GM12878 (cell line): ENCODE measurements at regions not wholly inside any gene's neighbourhood (a gene's known extent, or its start where the extent isn't known, plus 50 kb on each side); places are given as distances from the start of the nearest gene placed in this dataset.

Experiments used
- ATAC-seq: fragments of 200-7000 bp; cut with Tn5 transposase; 3 replicates; pipeline ENCODE4 v1.9.1; 2020; ENCODE audit warnings: mild to moderate bottlenecking, moderate library complexity
- BruUV-seq: library from RNA; stranded (reverse); fragments of 400-500 nt; replicated peaks from 2 replicates; lab custom pipeline; 2021; lab: Mats Ljungman, UMichigan
- CTCF ChIA-PET: fragments of 300-600 bp; sonication (Branson Sonifier 250); formaldehyde crosslinking; extraction: SDS; loops from one replicate; lab custom pipeline; 2021; ENCODE audit warnings: inconsistent platforms; lab: Yijun Ruan, JAX
- POLR2A ChIA-PET: fragments of 350-600 bp; formaldehyde crosslinking; extraction: SDS; loops from one replicate; lab custom pipeline; 2021; ENCODE audit warnings: inconsistent platforms; lab: Charles Lee
- RAD21 ChIA-PET: fragments of 300-600 bp; sonication (Branson Sonifier 250); formaldehyde crosslinking; loops from one replicate; lab custom pipeline; 2023; ENCODE audit warnings: antibody characterized with exemption; ENCODE audit not compliant: unreplicated experiment; lab: Charles Lee
- SMC1A ChIA-PET: fragments of 300-600 bp; sonication (Branson Sonifier 250); formaldehyde crosslinking; loops from one replicate; lab custom pipeline; 2023; ENCODE audit not compliant: unreplicated experiment, uncharacterized antibody; lab: Charles Lee
- DNase-seq: peaks from one replicate; pipeline ENCODE4 v3.0.0-alpha.2; 2011; ENCODE audit warnings: low read depth, low spot score
- FAIRE-seq: peaks from 3 replicates; lab custom pipeline; 2011; peaks lifted over from hg19 to GRCh38; lab: Jason Lieb, UNC
- H2AFZ ChIP-seq: 2 replicates; pipeline ENCODE4 v1.6.0; 2011; ENCODE audit warnings: low read depth, low read length, control low read depth; ENCODE audit not compliant: control insufficient read depth
- H3K27ac ChIP-seq: 2 replicates; pipeline ENCODE4 v1.5.1; 2011; ENCODE audit warnings: control low read depth; ENCODE audit not compliant: control insufficient read depth, insufficient read depth
- H3K27me3 ChIP-seq, 2 experiments: replicated peaks in 1 of 2; 2 replicates each; pipeline versions ENCODE4 v1.6.0 to v1.6.1; 2011; ENCODE audit warnings: low read length in 1 of 2; ENCODE audit not compliant: control insufficient read depth in 2 of 2, insufficient read depth in 2 of 2
- H3K36me3 ChIP-seq, 2 experiments: 2 replicates each; pipeline ENCODE4 v1.5.1; 2011; ENCODE audit warnings: low read length in 1 of 2; ENCODE audit not compliant: control insufficient read depth in 2 of 2, insufficient read depth in 2 of 2
- H3K4me1 ChIP-seq: 2 replicates; pipeline ENCODE4 v1.6.1; 2011; ENCODE audit warnings: mild to moderate bottlenecking, low read length, moderate library complexity, mixed read lengths; ENCODE audit not compliant: control insufficient read depth, insufficient read depth
- H3K4me2 ChIP-seq: 2 replicates; pipeline ENCODE4 v1.6.0; 2011; ENCODE audit warnings: control low read depth; ENCODE audit not compliant: control insufficient read depth, insufficient read depth
- H3K4me3 ChIP-seq: fragments of 200-600 bp; sonication (generic); 2 replicates; pipeline ENCODE4 v1.5.1; 2016
- H3K79me2 ChIP-seq: 2 replicates; pipeline ENCODE4 v1.6.0; 2011; ENCODE audit warnings: low read length; ENCODE audit not compliant: control insufficient read depth, insufficient read depth
- H3K9ac ChIP-seq: 2 replicates; pipeline ENCODE4 v1.8.0; 2011; ENCODE audit warnings: low read length, control low read depth, mixed read lengths; ENCODE audit not compliant: control insufficient read depth, insufficient read depth
- H3K9me3 ChIP-seq: replicated peaks from 3 replicates; pipeline ENCODE4 v1.5.1; 2011; ENCODE audit warnings: mild to moderate bottlenecking, low read length; ENCODE audit not compliant: control insufficient read depth, insufficient read depth
- H4K20me1 ChIP-seq: 2 replicates; pipeline ENCODE4 v1.6.0; 2011; ENCODE audit not compliant: control insufficient read depth, insufficient read depth
- BRCA1 ChIP-seq: IDR thresholded peaks from 2 replicates; pipeline ENCODE4 v1.6.1; 2011; ENCODE audit warnings: low read depth, low read length, improper control_type of control experiment
- CBX5 ChIP-seq: sonication (generic); IDR thresholded peaks from 2 replicates; pipeline ENCODE4 v1.6.1; 2016; ENCODE audit warnings: low read depth, moderate library complexity, mild to moderate bottlenecking, inconsistent platforms
- CEBPB ChIP-seq, 2 experiments: fragments of 150-350 bp in 1 of 2; IDR thresholded peaks; 2 replicates each; pipeline ENCODE4 v1.6.1; 2012 to 2014; ENCODE audit warnings: low read depth in 2 of 2, low read length in 2 of 2, borderline replicate concordance in 1 of 2, inconsistent platforms in 1 of 2
- FOXM1 ChIP-seq: IDR thresholded peaks from 2 replicates; pipeline ENCODE4 v1.6.1; 2012; ENCODE audit warnings: low read depth, mild to moderate bottlenecking, inconsistent platforms, low read length, moderate library complexity
- IKZF2 ChIP-seq, 2 experiments: fragments of 450-650 bp; IDR thresholded peaks; 2 replicates each; pipeline ENCODE4 v1.6.1; 2017; ENCODE audit warnings: mild to moderate bottlenecking in 2 of 2, moderate library complexity in 2 of 2
- KLF5 ChIP-seq: fragments of 450-650 bp; IDR thresholded peaks from 2 replicates; pipeline ENCODE4 v1.6.1; 2014; ENCODE audit warnings: mild to moderate bottlenecking; ENCODE audit not compliant: partially characterized antibody
- MEF2A ChIP-seq: IDR thresholded peaks from 2 replicates; pipeline ENCODE4 v1.6.1; 2011; ENCODE audit warnings: low read depth, mild to moderate bottlenecking, low read length, moderate library complexity; ENCODE audit not compliant: insufficient read depth
- PAX5 ChIP-seq: IDR thresholded peaks from 2 replicates; pipeline ENCODE4 v1.6.1; 2011; ENCODE audit warnings: low read depth, low read length, borderline replicate concordance
- PAX8 ChIP-seq: fragments of 450-650 bp; IDR thresholded peaks from 2 replicates; pipeline ENCODE4 v1.6.1; 2017; ENCODE audit warnings: mild to moderate bottlenecking, moderate library complexity
- RFX5 ChIP-seq: IDR thresholded peaks from 2 replicates; pipeline ENCODE4 v1.6.1; 2011; ENCODE audit warnings: low read depth, low read length, improper control_type of control experiment
- SREBF1 ChIP-seq: IDR thresholded peaks from 2 replicates; pipeline ENCODE4 v1.6.1; 2012; ENCODE audit warnings: mild to moderate bottlenecking, low read length
- TBL1XR1 ChIP-seq: IDR thresholded peaks from 2 replicates; pipeline ENCODE4 v1.6.1; 2012; ENCODE audit warnings: low read depth, low read length, improper control_type of control experiment
- ZNF384 ChIP-seq: IDR thresholded peaks from 2 replicates; pipeline ENCODE4 v1.6.1; 2012; ENCODE audit warnings: low read depth, mild to moderate bottlenecking, low read length, improper control_type of control experiment, borderline replicate concordance
- WGBS: methylation state at CpG from one replicate; pipeline ENCODE4 v1.1.6; 2016; ENCODE audit warnings: low lambda C conversion rate; ENCODE audit not compliant: insufficient replicate concordance, insufficient coverage; ENCODE audit errors: missing lambda C conversion rate; 5-methylcytosine and 5-hydroxymethylcytosine counted together
- in situ Hi-C: fragments of 300-500 bp; cut with MboI; formaldehyde crosslinking; loops from 9 replicates; pipeline ENCODE4 v1.14.3; 2018; ENCODE audit warnings: mixed read lengths
- intact Hi-C: fragments of 100-400 bp; cut with micrococcal nuclease; formaldehyde crosslinking; loops from one replicate; pipeline ENCODE4 v1.14.2; 2022; ENCODE audit not compliant: unreplicated experiment
- TF ChIP-seq, protein P1 (sequence below): IDR thresholded peaks from 2 replicates; pipeline ENCODE4 v1.6.1; 2011; ENCODE audit warnings: borderline replicate concordance, low read depth, mild to moderate bottlenecking, moderate library complexity, low read length; ENCODE audit not compliant: insufficient read depth, poor library complexity, severe bottlenecking
- TF ChIP-seq, protein P2 (sequence below): fragments of 450-650 bp; IDR thresholded peaks from 2 replicates; pipeline ENCODE4 v1.6.1; 2017; ENCODE audit warnings: mild to moderate bottlenecking
- TF ChIP-seq, protein P3 (sequence below): fragments of 450-650 bp; formaldehyde crosslinking; IDR thresholded peaks from 2 replicates; pipeline ENCODE4 v1.5.0; 2022; ENCODE audit warnings: mild to moderate bottlenecking, missing genetic modification characterization

DNA sequence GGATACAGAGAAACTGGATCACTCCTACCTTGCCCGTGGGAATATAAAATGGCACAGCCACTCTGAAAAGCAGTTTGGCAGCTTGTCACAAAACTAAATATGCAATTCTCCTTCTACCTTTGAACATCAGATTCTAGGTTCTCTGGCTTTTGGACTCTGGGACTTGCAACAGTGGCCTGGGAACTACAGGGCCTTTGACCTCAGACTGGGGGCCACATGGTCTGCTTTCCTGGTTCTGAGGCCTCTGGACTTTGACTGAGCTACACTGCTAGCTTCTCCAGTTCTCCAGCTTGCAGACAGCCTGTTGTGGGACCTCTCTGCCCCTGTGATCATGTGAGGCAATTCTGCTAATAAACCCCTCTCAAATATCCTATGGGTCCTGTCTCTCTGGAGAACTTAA lies 168.8 kb downstream of the CDH26 start:
- intact Hi-C loops, result no loop called here
- no peaks in the 10 kb centered on the region for H3K9me3 ChIP-seq
- H3K36me3 ChIP-seq, result no peaks in the 10 kb centered on the region
- WGBS, result 0% methylated on average over 1 of the region's 1 CpG
- H2AFZ ChIP-seq, result no peak overlapping the region
- no peak for FAIRE-seq
- TF ChIP-seq, protein P1, sequence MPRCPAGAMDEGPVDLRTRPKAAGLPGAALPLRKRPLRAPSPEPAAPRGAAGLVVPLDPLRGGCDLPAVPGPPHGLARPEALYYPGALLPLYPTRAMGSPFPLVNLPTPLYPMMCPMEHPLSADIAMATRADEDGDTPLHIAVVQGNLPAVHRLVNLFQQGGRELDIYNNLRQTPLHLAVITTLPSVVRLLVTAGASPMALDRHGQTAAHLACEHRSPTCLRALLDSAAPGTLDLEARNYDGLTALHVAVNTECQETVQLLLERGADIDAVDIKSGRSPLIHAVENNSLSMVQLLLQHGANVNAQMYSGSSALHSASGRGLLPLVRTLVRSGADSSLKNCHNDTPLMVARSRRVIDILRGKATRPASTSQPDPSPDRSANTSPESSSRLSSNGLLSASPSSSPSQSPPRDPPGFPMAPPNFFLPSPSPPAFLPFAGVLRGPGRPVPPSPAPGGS, result no peak
- no peak for TF ChIP-seq BRCA1
- no peak for TF ChIP-seq CEBPB (IDR thresholded peaks at IDR 0.05; ENCODE audit: borderline replicate concordance in 1 of 2, low read depth in 2 of 2, low read length in 2 of 2)
- TF ChIP-seq, protein P2, sequence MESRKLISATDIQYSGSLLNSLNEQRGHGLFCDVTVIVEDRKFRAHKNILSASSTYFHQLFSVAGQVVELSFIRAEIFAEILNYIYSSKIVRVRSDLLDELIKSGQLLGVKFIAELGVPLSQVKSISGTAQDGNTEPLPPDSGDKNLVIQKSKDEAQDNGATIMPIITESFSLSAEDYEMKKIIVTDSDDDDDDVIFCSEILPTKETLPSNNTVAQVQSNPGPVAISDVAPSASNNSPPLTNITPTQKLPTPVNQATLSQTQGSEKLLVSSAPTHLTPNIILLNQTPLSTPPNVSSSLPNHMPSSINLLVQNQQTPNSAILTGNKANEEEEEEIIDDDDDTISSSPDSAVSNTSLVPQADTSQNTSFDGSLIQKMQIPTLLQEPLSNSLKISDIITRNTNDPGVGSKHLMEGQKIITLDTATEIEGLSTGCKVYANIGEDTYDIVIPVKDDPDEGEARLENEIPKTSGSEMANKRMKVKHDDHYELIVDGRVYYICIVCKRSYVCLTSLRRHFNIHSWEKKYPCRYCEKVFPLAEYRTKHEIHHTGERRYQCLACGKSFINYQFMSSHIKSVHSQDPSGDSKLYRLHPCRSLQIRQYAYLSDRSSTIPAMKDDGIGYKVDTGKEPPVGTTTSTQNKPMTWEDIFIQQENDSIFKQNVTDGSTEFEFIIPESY, result no peak
- TF ChIP-seq PAX5, result no peak
- no peak for TF ChIP-seq KLF5
- no peak for TF ChIP-seq MEF2A
- no peak for TF ChIP-seq ZNF384
- no peak for TF ChIP-seq TBL1XR1
- no peak for TF ChIP-seq CBX5
- TF ChIP-seq PAX8, result no peak
- TF ChIP-seq, protein P3, sequence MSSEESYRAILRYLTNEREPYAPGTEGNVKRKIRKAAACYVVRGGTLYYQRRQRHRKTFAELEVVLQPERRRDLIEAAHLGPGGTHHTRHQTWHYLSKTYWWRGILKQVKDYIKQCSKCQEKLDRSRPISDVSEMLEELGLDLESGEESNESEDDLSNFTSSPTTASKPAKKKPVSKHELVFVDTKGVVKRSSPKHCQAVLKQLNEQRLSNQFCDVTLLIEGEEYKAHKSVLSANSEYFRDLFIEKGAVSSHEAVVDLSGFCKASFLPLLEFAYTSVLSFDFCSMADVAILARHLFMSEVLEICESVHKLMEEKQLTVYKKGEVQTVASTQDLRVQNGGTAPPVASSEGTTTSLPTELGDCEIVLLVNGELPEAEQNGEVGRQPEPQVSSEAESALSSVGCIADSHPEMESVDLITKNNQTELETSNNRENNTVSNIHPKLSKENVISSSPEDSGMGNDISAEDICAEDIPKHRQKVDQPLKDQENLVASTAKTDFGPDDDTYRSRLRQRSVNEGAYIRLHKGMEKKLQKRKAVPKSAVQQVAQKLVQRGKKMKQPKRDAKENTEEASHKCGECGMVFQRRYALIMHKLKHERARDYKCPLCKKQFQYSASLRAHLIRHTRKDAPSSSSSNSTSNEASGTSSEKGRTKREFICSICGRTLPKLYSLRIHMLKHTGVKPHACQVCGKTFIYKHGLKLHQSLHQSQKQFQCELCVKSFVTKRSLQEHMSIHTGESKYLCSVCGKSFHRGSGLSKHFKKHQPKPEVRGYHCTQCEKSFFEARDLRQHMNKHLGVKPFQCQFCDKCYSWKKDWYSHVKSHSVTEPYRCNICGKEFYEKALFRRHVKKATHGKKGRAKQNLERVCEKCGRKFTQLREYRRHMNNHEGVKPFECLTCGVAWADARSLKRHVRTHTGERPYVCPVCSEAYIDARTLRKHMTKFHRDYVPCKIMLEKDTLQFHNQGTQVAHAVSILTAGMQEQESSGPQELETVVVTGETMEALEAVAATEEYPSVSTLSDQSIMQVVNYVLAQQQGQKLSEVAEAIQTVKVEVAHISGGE (CRISPR knock-in tag), result no peak
- TF ChIP-seq RFX5, result no peak
- no peak for TF ChIP-seq FOXM1
- no peak for TF ChIP-seq SREBF1
- no peak for TF ChIP-seq IKZF2 (IDR thresholded peaks at IDR 0.05)
- POLR2A ChIA-PET, result no interaction called here
- no peaks in the 10 kb centered on the region for H4K20me1 ChIP-seq
- H3K4me2 ChIP-seq, result no peak overlapping the region
- ATAC-seq, result no peak
- RAD21 ChIA-PET, result no interaction called here
- no peaks in the 10 kb centered on the region for H3K4me1 ChIP-seq
- CTCF ChIA-PET, result no interaction called here
- H3K9ac ChIP-seq, result no peak overlapping the region
- no peak for DNase-seq
- no TSS peak for BruUV-seq
- no peak overlapping the region for H3K27ac ChIP-seq
- in situ Hi-C loops, result no loop called here
- H3K79me2 ChIP-seq, result no peaks in the 10 kb centered on the region
- H3K4me3 ChIP-seq, result no peak overlapping the region
- SMC1A ChIA-PET, result no interaction called here
- no peaks in the 10 kb centered on the region for H3K27me3 ChIP-seq
